H9 (cell line): ENCODE measurements at regions not wholly inside any gene's neighbourhood (a gene's known extent, or its start where the extent isn't known, plus 50 kb on each side); places are given as distances from the start of the nearest gene placed in this dataset.

Source experiments
- DNase-seq: peaks from one replicate; pipeline ENCODE4 v3.0.0-alpha.2; 2017
- H2AFZ ChIP-seq: one replicate; pipeline ENCODE4 v1.6.1; 2013; ENCODE audit warnings: mild to moderate bottlenecking, low read length, control low read depth, moderate library complexity
- H2AK5ac ChIP-seq: 2 replicates; pipeline ENCODE4 v1.6.1; 2013; ENCODE audit warnings: low read length, control low read depth, mixed read lengths; ENCODE audit not compliant: insufficient read length
- H2BK120ac ChIP-seq: one replicate; pipeline ENCODE4 v1.6.1; 2013; ENCODE audit warnings: low read depth, mild to moderate bottlenecking, low read length, control low read depth, inconsistent platforms; ENCODE audit not compliant: poor library complexity, severe bottlenecking
- H2BK12ac ChIP-seq: 2 replicates; pipeline ENCODE4 v1.6.1; 2013; ENCODE audit warnings: low read length, control low read depth, mixed read lengths, low read depth; ENCODE audit not compliant: insufficient read length
- H2BK15ac ChIP-seq: 2 replicates; pipeline ENCODE4 v1.6.1; 2013; ENCODE audit warnings: low read depth, low read length, control low read depth
- H2BK20ac ChIP-seq: one replicate; pipeline ENCODE4 v1.6.1; 2013; ENCODE audit warnings: low read depth, mild to moderate bottlenecking, low read length, control low read depth, inconsistent platforms; ENCODE audit not compliant: poor library complexity, severe bottlenecking
- H2BK5ac ChIP-seq: 2 replicates; pipeline ENCODE4 v1.6.1; 2013; ENCODE audit warnings: low read length, control low read depth, mixed read lengths; ENCODE audit not compliant: insufficient read length
- H3K14ac ChIP-seq: 2 replicates; pipeline ENCODE4 v1.6.1; 2013; ENCODE audit warnings: low read length, control low read depth; ENCODE audit not compliant: insufficient read depth
- H3K18ac ChIP-seq: 2 replicates; pipeline ENCODE4 v1.6.1; 2013; ENCODE audit warnings: low read depth, mild to moderate bottlenecking, mixed read lengths, low read length, control low read depth; ENCODE audit not compliant: insufficient read length
- H3K23ac ChIP-seq: 2 replicates; pipeline ENCODE4 v1.6.1; 2013; ENCODE audit warnings: low read length, control low read depth, mixed read lengths, low read depth; ENCODE audit not compliant: insufficient read length
- H3K23me2 ChIP-seq: 2 replicates; pipeline ENCODE4 v1.6.1; 2013; ENCODE audit warnings: low read depth, mild to moderate bottlenecking, mixed read lengths, low read length, control low read depth; ENCODE audit not compliant: insufficient read length, poor library complexity, severe bottlenecking
- H3K27ac ChIP-seq: 2 replicates; pipeline ENCODE4 v1.5.1; 2013; ENCODE audit warnings: low read length, control low read depth, mixed read lengths, low read depth; ENCODE audit not compliant: insufficient read length
- H3K27me3 ChIP-seq: 2 replicates; pipeline ENCODE4 v1.6.1; 2013; ENCODE audit warnings: low read length, control low read depth, inconsistent platforms; ENCODE audit not compliant: insufficient read depth
- H3K4ac ChIP-seq: 2 replicates; pipeline ENCODE4 v1.6.1; 2013; ENCODE audit warnings: low read depth, mild to moderate bottlenecking, control low read depth, inconsistent platforms, low read length, moderate library complexity
- H3K4me1 ChIP-seq: 2 replicates; pipeline ENCODE4 v1.6.1; 2013; ENCODE audit warnings: low read length, control low read depth, inconsistent platforms; ENCODE audit not compliant: insufficient read depth
- H3K4me2 ChIP-seq: 2 replicates; pipeline ENCODE4 v1.6.1; 2013; ENCODE audit warnings: low read length, control low read depth, mixed read lengths; ENCODE audit not compliant: insufficient read length, insufficient read depth
- H3K56ac ChIP-seq: 2 replicates; pipeline ENCODE4 v1.6.1; 2013; ENCODE audit warnings: low read depth, mild to moderate bottlenecking, mixed read lengths, low read length, control low read depth; ENCODE audit not compliant: insufficient read length
- H3K79me1 ChIP-seq: 2 replicates; pipeline ENCODE4 v1.6.1; 2013; ENCODE audit warnings: low read depth, mild to moderate bottlenecking, moderate library complexity, low read length, control low read depth, inconsistent platforms; ENCODE audit not compliant: insufficient read depth, poor library complexity, severe bottlenecking
- H3K79me2 ChIP-seq: 2 replicates; pipeline ENCODE4 v1.6.1; 2013; ENCODE audit warnings: low read length, control low read depth, inconsistent platforms; ENCODE audit not compliant: insufficient read depth
- H3K9ac ChIP-seq: 2 replicates; pipeline ENCODE4 v1.6.1; 2013; ENCODE audit warnings: low read length, control low read depth, mixed read lengths; ENCODE audit not compliant: insufficient read length; ENCODE audit errors: extremely low read depth
- H3K9me3 ChIP-seq: one replicate; pipeline ENCODE4 v1.6.1; 2013; ENCODE audit warnings: low read depth, low read length, inconsistent platforms; ENCODE audit not compliant: control insufficient read depth
- H3T11ph ChIP-seq: one replicate; pipeline ENCODE4 v1.6.1; 2013; ENCODE audit warnings: mild to moderate bottlenecking, low read length, control low read depth, inconsistent platforms
- H4K20me1 ChIP-seq: one replicate; pipeline ENCODE4 v1.6.1; 2013; ENCODE audit not compliant: control insufficient read depth, insufficient read length, insufficient read depth
- H4K5ac ChIP-seq: 2 replicates; pipeline ENCODE4 v1.6.1; 2013; ENCODE audit warnings: low read depth, mild to moderate bottlenecking, mixed read lengths, low read length, control low read depth; ENCODE audit not compliant: insufficient read length
- H4K8ac ChIP-seq: replicated peaks from 2 replicates; pipeline ENCODE4 v1.6.1; 2013; ENCODE audit warnings: low read length, control low read depth, mixed read lengths, low read depth; ENCODE audit not compliant: insufficient read length
- H4K91ac ChIP-seq: 2 replicates; pipeline ENCODE4 v1.6.1; 2013; ENCODE audit warnings: low read depth, mild to moderate bottlenecking, moderate library complexity, mixed read lengths, low read length, control low read depth; ENCODE audit not compliant: insufficient read length
- H3K27ac Mint-ChIP-seq, 3 experiments: 2 replicates in 2 of 3; 3 replicates in 1 of 3; pipeline ENCODE4 v1.8.0; 2020 to 2021; ENCODE audit warnings: mixed read lengths in 3 of 3, mild to moderate bottlenecking in 1 of 3, moderate library complexity in 1 of 3
- H3K27me3 Mint-ChIP-seq: 2 replicates; pipeline ENCODE4 v1.8.0; 2021; ENCODE audit warnings: low read depth, mild to moderate bottlenecking, moderate library complexity, mixed read lengths
- H3K36me3 Mint-ChIP-seq, 3 experiments: 2 replicates in 2 of 3; 3 replicates in 1 of 3; pipeline ENCODE4 v1.8.0; 2020 to 2021; ENCODE audit warnings: low read depth in 3 of 3, mixed read lengths in 3 of 3; ENCODE audit not compliant: insufficient read depth in 1 of 3
- H3K4me1 Mint-ChIP-seq, 2 experiments: 2 replicates each; pipeline ENCODE4 v1.8.0; 2020; ENCODE audit warnings: mixed read lengths in 2 of 2
- H3K4me3 Mint-ChIP-seq, 2 experiments: 2 replicates in 1 of 2; 3 replicates in 1 of 2; pipeline ENCODE4 v1.8.0; 2020 to 2021; ENCODE audit warnings: mild to moderate bottlenecking in 2 of 2, mixed read lengths in 2 of 2, moderate library complexity in 1 of 2
- H3K9me3 Mint-ChIP-seq, 2 experiments: 2 replicates in 1 of 2; 3 replicates in 1 of 2; pipeline ENCODE4 v1.8.0; 2020; ENCODE audit warnings: mild to moderate bottlenecking in 2 of 2, mixed read lengths in 2 of 2, moderate library complexity in 1 of 2
- WGBS: extraction: QIAGEN DNeasy Blood & Tissue Kit; methylation state at CpG from one replicate; pipeline ENCODE4 v1.1.7; 2013; ENCODE audit warnings: missing lambda C conversion rate, low lambda C conversion rate, mixed read lengths; ENCODE audit not compliant: insufficient read length; ENCODE audit errors: extremely low coverage; 5-methylcytosine and 5-hydroxymethylcytosine counted together
- TF ChIP-seq, protein P1 (sequence below): fragments of 200-600 bp; sonication (generic); conservative IDR thresholded peaks from 3 replicates; pipeline ENCODE4 v1.8.0; 2021; ENCODE audit warnings: antibody characterized with exemption, mild to moderate bottlenecking

DNA sequence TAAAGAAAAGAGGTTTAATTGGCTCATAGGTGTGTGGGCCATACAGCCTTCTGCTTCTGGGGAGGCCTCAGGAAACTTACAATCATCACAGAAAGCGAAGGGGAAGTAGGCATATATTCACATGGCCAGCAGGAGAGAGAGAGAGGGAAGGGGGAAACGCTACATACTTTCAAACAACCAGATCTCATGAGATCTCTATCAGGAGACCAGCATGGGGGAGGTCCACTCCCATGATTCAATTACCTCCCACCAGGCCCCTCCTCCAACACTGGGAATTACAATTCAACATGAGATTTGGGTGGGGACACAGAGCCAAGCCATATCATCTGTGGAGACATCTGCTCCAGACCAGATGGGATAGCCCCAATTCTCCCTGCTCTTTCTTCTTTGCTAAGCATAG is 866.0 kb downstream of the BRD1 start:
- H3K4me1 Mint-ChIP-seq, result peaks cover 29 to 35% of the 10 kb centered on the region in 2 experiments
- H2BK12ac ChIP-seq, result no peak overlapping the region
- H3K79me2 ChIP-seq, result no peaks in the 10 kb centered on the region
- peaks cover 12% of the 10 kb centered on the region for H3K27me3 Mint-ChIP-seq
- H3K18ac ChIP-seq, result no peak overlapping the region
- H3K9me3 ChIP-seq, result no peaks in the 10 kb centered on the region
- WGBS, result no CpG with 5 or more reads among the region's 2 CpGs
- H3K4ac ChIP-seq, result no peak overlapping the region
- TF ChIP-seq, protein P1, sequence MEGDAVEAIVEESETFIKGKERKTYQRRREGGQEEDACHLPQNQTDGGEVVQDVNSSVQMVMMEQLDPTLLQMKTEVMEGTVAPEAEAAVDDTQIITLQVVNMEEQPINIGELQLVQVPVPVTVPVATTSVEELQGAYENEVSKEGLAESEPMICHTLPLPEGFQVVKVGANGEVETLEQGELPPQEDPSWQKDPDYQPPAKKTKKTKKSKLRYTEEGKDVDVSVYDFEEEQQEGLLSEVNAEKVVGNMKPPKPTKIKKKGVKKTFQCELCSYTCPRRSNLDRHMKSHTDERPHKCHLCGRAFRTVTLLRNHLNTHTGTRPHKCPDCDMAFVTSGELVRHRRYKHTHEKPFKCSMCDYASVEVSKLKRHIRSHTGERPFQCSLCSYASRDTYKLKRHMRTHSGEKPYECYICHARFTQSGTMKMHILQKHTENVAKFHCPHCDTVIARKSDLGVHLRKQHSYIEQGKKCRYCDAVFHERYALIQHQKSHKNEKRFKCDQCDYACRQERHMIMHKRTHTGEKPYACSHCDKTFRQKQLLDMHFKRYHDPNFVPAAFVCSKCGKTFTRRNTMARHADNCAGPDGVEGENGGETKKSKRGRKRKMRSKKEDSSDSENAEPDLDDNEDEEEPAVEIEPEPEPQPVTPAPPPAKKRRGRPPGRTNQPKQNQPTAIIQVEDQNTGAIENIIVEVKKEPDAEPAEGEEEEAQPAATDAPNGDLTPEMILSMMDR, result no peak
- H3K27me3 ChIP-seq, result no peaks in the 10 kb centered on the region
- no peak overlapping the region for H2BK15ac ChIP-seq
- no peaks in the 10 kb centered on the region for H3K23me2 ChIP-seq
- DNase-seq, result no peak
- H3K4me3 Mint-ChIP-seq, result no peak overlapping the region
- no peak overlapping the region for H3K27ac ChIP-seq
- H4K20me1 ChIP-seq, result no peaks in the 10 kb centered on the region
- no peak overlapping the region for H2AK5ac ChIP-seq
- H2BK120ac ChIP-seq, result no peak overlapping the region
- H2BK20ac ChIP-seq, result no peak overlapping the region
- no peak overlapping the region for H3K56ac ChIP-seq
- H4K91ac ChIP-seq, result no peak overlapping the region
- no peak overlapping the region for H4K5ac ChIP-seq
- H2AFZ ChIP-seq, result no peak overlapping the region
- H3K79me1 ChIP-seq, result no peaks in the 10 kb centered on the region
- no peak overlapping the region for H3K14ac ChIP-seq
- no peak overlapping the region for H2BK5ac ChIP-seq
- H3T11ph ChIP-seq, result no peak overlapping the region
- H3K4me2 ChIP-seq, result no peak overlapping the region
- H4K8ac ChIP-seq, result no peak overlapping the region
- peaks cover 4% of the 10 kb centered on the region; the same call in 1 of the 2 replicates for H3K4me1 ChIP-seq
- H3K27ac Mint-ChIP-seq, result no peak overlapping the region; a peak in 1 of 7 replicates
- no peak overlapping the region for H3K23ac ChIP-seq
- H3K36me3 Mint-ChIP-seq, result no peaks in the 10 kb centered on the region; a peak in 1 of 7 replicates
- H3K9me3 Mint-ChIP-seq, result no peaks in the 10 kb centered on the region; a peak in 1 of 5 replicates
- H3K9ac ChIP-seq, result no peak overlapping the region
